ENCODE measurements at regions not wholly inside any gene's neighbourhood (a gene's known extent, or its start where the extent isn't known, plus 50 kb on each side); places are given as distances from the start of the nearest gene placed in this dataset.

GRCh38 chr5:1657161-1657741, 133.5 kb upstream of the LPCAT1 start:
- no peak overlapping the region for H3K4me2 ChIP-seq
- H3K27me3 ChIP-seq (ENCODE audit: insufficient read depth) = peaks cover 86% of the 10 kb centered on the region
- TF ChIP-seq TAF1 (IDR thresholded peaks at IDR 0.05; ENCODE audit: borderline replicate concordance, low read depth, low read length) (no peak), GATA2 (CRISPR knock-in tag; IDR thresholded peaks at IDR 0.05) (no peak), CTCF (IDR thresholded peaks at IDR 0.05) (no peak), RAD21 (IDR thresholded peaks at IDR 0.05; ENCODE audit: low read length) (no peak)
- no peaks in the 10 kb centered on the region for H3K79me2 ChIP-seq (ENCODE audit: insufficient read depth)
- no peaks in the 10 kb centered on the region for H3K9me3 ChIP-seq
- DNase-seq = peak; percentile 24
- 11% methylated on average over 13 of the region's 16 CpGs for WGBS (ENCODE audit: low lambda C conversion rate)
- H3K9me2 ChIP-seq = no peaks in the 10 kb centered on the region
- no peak overlapping the region for H2AFZ ChIP-seq (ENCODE audit: low read depth)
- H3K9ac ChIP-seq = no peak overlapping the region
- H3K4me3 ChIP-seq (ENCODE audit: low read depth in 2 of 2, low read length in 1 of 2) = no peak overlapping the region
- CTCF ChIA-PET = interaction anchor here (1.0 to 5.8 kb wide), 4 partner anchors 9 to 16 kb away, joined by 3 to 29 read pairs (median 4); no protein-coding TSS in a partner anchor
- no peaks in the 10 kb centered on the region; a peak in 1 of 4 replicates for H3K4me1 ChIP-seq (ENCODE audit: control insufficient read depth in 1 of 2, insufficient read depth in 2 of 2, low read depth in 1 of 2, low read length in 1 of 2)
- no peaks in the 10 kb centered on the region for H3K36me3 ChIP-seq (replicated peaks in 1 of 2; ENCODE audit: control insufficient read depth in 1 of 2, insufficient read depth in 2 of 2, low read length in 1 of 2)
- H4K20me1 ChIP-seq (ENCODE audit: insufficient read depth) = no peaks in the 10 kb centered on the region
- no peaks in the 10 kb centered on the region for H3F3A ChIP-seq (replicated peaks; ENCODE audit: insufficient read depth)
- no peak overlapping the region for H3K27ac ChIP-seq (ENCODE audit: low read depth in 2 of 2, low read length in 1 of 2)
- POLR2A ChIA-PET = no interaction called here

DNA sequence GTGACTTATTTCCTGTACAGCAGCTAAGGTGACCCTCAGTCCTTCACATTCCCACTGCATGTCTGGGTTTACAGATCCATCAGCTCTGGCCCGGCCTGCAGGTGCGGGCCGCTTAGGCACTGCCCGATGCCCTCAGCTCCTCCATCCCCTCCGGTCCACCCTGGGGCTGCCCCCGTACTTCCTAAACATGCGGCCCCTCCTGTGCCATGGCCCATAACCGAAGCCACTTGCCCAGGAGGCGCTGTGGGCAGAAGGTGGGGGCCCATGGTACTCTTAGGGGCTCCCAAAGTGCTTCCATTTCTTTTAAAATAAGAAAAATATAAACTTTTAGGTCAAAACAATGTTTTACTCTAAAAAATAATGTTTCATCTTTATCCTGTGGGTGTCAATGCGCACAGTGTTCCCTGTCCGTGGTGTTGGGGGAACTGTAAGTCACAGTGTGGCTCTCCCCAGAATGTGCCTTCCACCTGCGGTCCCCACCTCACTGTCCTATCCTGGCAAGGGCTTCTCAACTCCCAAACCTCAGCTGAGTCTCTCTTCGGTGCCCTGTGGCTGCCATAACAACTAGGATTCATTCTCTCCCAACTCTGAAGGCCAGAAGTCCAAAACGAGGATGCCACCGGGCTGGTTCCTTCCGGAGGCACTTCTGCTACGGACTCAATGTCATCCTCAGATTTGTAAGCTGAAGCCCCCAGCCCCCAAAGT, 132.7 kb upstream of the LPCAT1 start:
- H3K27me3 ChIP-seq (ENCODE audit: insufficient read depth) = peaks cover 79% of the 10 kb centered on the region
- no peaks in the 10 kb centered on the region for H3K79me2 ChIP-seq (ENCODE audit: insufficient read depth)
- H4K20me1 ChIP-seq (ENCODE audit: insufficient read depth) = no peaks in the 10 kb centered on the region
- no peak overlapping the region for H3K4me2 ChIP-seq
- no peaks in the 10 kb centered on the region for H3K9me3 ChIP-seq
- H3K9ac ChIP-seq = no peak overlapping the region
- H2AFZ ChIP-seq (ENCODE audit: low read depth) = no peak overlapping the region
- ChIA-PET POLR2A (no interaction called here), CTCF (interaction anchor here (1.0 to 5.8 kb wide), 5 partner anchors 11 to 348 kb away, joined by 3 to 29 read pairs (median 4); no protein-coding TSS in a partner anchor)
- DNase-seq = peak; percentile 12
- 53% methylated on average over 10 of the region's 17 CpGs for WGBS (ENCODE audit: low lambda C conversion rate)
- H3K36me3 ChIP-seq (replicated peaks in 1 of 2; ENCODE audit: control insufficient read depth in 1 of 2, insufficient read depth in 2 of 2, low read length in 1 of 2) = no peaks in the 10 kb centered on the region
- H3K4me1 ChIP-seq (ENCODE audit: control insufficient read depth in 1 of 2, insufficient read depth in 2 of 2, low read depth in 1 of 2, low read length in 1 of 2) = no peaks in the 10 kb centered on the region; a peak in 1 of 4 replicates
- H3K9me2 ChIP-seq = no peaks in the 10 kb centered on the region
- H3F3A ChIP-seq (replicated peaks; ENCODE audit: insufficient read depth) = no peaks in the 10 kb centered on the region
- H3K27ac ChIP-seq (ENCODE audit: low read depth in 2 of 2, low read length in 1 of 2) = no peak overlapping the region
- H3K4me3 ChIP-seq (ENCODE audit: low read depth in 2 of 2, low read length in 1 of 2) = no peak overlapping the region
- TF ChIP-seq TCF12 (IDR thresholded peaks at IDR 0.05) (no peak), GABPA (IDR thresholded peaks at IDR 0.05; ENCODE audit: low read depth) (no peak), TAF1 (IDR thresholded peaks at IDR 0.05; ENCODE audit: borderline replicate concordance, low read depth, low read length) (no peak), FOSL2 (IDR thresholded peaks at IDR 0.05; ENCODE audit: borderline replicate concordance, low read depth) (no peak), MAX (IDR thresholded peaks at IDR 0.05; ENCODE audit: low read depth) (no peak), JUND (IDR thresholded peaks at IDR 0.05) (no peak), GATA2 (CRISPR knock-in tag; IDR thresholded peaks at IDR 0.05) (no peak), NRF1 (IDR thresholded peaks at IDR 0.05; ENCODE audit: low read depth, low read length) (no peak), RCOR1 (IDR thresholded peaks at IDR 0.05; ENCODE audit: low read length) (no peak), RFX5 (IDR thresholded peaks at IDR 0.05; ENCODE audit: low read length) (no peak), SMC3 (IDR thresholded peaks at IDR 0.05; ENCODE audit: low read depth, low read length) (no peak), CHD2 (IDR thresholded peaks at IDR 0.05; ENCODE audit: low read length, partially characterized antibody) (no peak), POLR2AphosphoS5 (IDR thresholded peaks at IDR 0.05; ENCODE audit: low read depth, low read length) (no peak), USF2 (IDR thresholded peaks at IDR 0.05; ENCODE audit: borderline replicate concordance, low read depth, low read length) (no peak), MXI1 (IDR thresholded peaks at IDR 0.05; ENCODE audit: low read depth, low read length) (no peak), FOXJ3 (CRISPR knock-in tag; IDR thresholded peaks at IDR 0.05) (no peak), SIN3A (IDR thresholded peaks at IDR 0.05; ENCODE audit: borderline replicate concordance, low read depth, low read length) (no peak)
- TF ChIP-seq, protein P1, sequence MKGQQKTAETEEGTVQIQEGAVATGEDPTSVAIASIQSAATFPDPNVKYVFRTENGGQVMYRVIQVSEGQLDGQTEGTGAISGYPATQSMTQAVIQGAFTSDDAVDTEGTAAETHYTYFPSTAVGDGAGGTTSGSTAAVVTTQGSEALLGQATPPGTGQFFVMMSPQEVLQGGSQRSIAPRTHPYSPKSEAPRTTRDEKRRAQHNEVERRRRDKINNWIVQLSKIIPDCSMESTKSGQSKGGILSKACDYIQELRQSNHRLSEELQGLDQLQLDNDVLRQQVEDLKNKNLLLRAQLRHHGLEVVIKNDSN (IDR thresholded peaks at IDR 0.05; ENCODE audit: borderline replicate concordance, low read depth) = no peak
